Ascending aorta (tissue), 2 donors: ENCODE measurements at regions not wholly inside any gene's neighbourhood (a gene's known extent, or its start where the extent isn't known, plus 50 kb on each side); places are given as distances from the start of the nearest gene placed in this dataset.

ENCODE experiments used
- DNase-seq, 2 donors: peaks; one replicate each; pipeline ENCODE4 v3.0.0-alpha.2; 2019; ENCODE audit warnings: low spot score in 2 of 2
- H3K27ac ChIP-seq, 2 donors: fragments of 200-600 bp; sonication (generic); one replicate each; pipeline ENCODE4 v1.5.1; 2016 to 2017; ENCODE audit warnings: mild to moderate bottlenecking in 1 of 2
- H3K27me3 ChIP-seq: fragments of 200-600 bp; sonication (generic); one replicate; pipeline ENCODE4 v1.5.1; 2017
- H3K36me3 ChIP-seq, 2 donors: fragments of 200-600 bp; sonication (generic); one replicate each; pipeline ENCODE4 v1.5.1; 2016
- H3K4me1 ChIP-seq, 2 donors: fragments of 200-600 bp; sonication (generic); one replicate each; pipeline ENCODE4 v1.5.1; 2016 to 2017; ENCODE audit warnings: mild to moderate bottlenecking in 1 of 2
- H3K4me3 ChIP-seq, 2 donors: fragments of 200-600 bp; sonication (generic); one replicate each; pipeline ENCODE4 v1.5.1; 2016 to 2017; ENCODE audit warnings: mild to moderate bottlenecking in 1 of 2
- H3K9me3 ChIP-seq, 2 donors: fragments of 200-600 bp; sonication (generic); one replicate each; pipeline ENCODE4 v1.5.1; 2016
- intact Hi-C: fragments of 100-400 bp; cut with DNase I; formaldehyde crosslinking; loops from one replicate; pipeline ENCODE4 v1.15.1; 2023
- TF ChIP-seq, protein P1 (sequence below), 3 experiments: fragments of 200-600 bp in 2 of 3; fragments of 450-650 bp in 1 of 3; sonication (generic) in 2 of 3; IDR thresholded peaks; one replicate each; pipeline ENCODE4 v1.5.1; 2016 to 2019; ENCODE audit warnings: antibody characterized with exemption in 3 of 3, mild to moderate bottlenecking in 1 of 3, moderate library complexity in 1 of 3

DNA sequence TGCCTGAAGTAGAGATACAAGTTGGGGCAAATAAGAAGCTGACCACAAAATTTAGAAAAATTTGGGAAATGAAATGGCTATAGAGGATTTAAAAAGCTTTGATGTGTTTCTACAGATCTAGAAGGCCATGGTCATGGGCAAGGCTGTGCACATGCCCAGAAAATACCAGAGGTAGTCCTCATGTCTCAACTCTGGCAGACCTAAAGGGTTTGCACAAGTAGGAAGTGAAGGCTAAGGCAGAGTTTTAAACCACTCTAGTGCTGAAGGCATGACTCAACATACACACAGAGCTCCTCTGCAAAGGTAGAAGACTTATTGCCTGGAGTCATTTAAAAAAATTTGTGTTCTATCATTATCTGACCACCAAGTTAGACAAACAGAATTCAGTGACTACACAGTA, 364.6 kb downstream of the CCSER2 start:
- Histone ChIP-seq H3K4me1 (no peaks in the 10 kb centered on the region), H3K9me3 (no peaks in the 10 kb centered on the region), H3K4me3 (no peak overlapping the region), H3K36me3 (no peaks in the 10 kb centered on the region), H3K27ac (no peak overlapping the region), H3K27me3 (no peaks in the 10 kb centered on the region)
- DNase-seq: no peak
- TF ChIP-seq, protein P1, sequence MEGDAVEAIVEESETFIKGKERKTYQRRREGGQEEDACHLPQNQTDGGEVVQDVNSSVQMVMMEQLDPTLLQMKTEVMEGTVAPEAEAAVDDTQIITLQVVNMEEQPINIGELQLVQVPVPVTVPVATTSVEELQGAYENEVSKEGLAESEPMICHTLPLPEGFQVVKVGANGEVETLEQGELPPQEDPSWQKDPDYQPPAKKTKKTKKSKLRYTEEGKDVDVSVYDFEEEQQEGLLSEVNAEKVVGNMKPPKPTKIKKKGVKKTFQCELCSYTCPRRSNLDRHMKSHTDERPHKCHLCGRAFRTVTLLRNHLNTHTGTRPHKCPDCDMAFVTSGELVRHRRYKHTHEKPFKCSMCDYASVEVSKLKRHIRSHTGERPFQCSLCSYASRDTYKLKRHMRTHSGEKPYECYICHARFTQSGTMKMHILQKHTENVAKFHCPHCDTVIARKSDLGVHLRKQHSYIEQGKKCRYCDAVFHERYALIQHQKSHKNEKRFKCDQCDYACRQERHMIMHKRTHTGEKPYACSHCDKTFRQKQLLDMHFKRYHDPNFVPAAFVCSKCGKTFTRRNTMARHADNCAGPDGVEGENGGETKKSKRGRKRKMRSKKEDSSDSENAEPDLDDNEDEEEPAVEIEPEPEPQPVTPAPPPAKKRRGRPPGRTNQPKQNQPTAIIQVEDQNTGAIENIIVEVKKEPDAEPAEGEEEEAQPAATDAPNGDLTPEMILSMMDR (IDR thresholded peaks at IDR 0.05): no peak
- intact Hi-C loops: no loop called here

DNA sequence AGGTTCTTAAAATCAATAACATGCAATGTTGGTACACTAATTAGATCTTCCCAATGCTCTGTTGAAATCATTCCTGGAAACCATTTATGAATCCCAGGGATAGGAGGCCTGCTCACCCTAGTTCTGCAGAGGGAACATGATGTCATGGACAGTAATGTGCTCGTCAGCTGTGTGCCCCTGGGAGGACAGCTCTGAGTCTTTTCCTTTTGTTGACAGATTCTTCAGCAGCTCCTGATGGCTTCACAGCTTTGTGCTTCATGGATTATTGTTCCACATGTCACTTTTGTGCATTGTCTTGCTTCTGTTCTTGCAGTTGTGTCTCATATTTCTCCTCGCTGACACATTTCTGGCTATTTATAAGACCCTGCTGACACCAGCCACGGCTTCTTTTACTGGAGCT, 367.5 kb downstream of the CCSER2 start:
- TF ChIP-seq, protein P1 (IDR thresholded peaks at IDR 0.05): no peak
- intact Hi-C loops: no loop called here
- no peaks in the 10 kb centered on the region for H3K36me3 ChIP-seq
- DNase-seq: no peak
- H3K9me3 ChIP-seq: no peaks in the 10 kb centered on the region
- no peaks in the 10 kb centered on the region for H3K27me3 ChIP-seq
- no peak overlapping the region for H3K27ac ChIP-seq
- no peak overlapping the region for H3K4me3 ChIP-seq
- H3K4me1 ChIP-seq: no peaks in the 10 kb centered on the region

DNA sequence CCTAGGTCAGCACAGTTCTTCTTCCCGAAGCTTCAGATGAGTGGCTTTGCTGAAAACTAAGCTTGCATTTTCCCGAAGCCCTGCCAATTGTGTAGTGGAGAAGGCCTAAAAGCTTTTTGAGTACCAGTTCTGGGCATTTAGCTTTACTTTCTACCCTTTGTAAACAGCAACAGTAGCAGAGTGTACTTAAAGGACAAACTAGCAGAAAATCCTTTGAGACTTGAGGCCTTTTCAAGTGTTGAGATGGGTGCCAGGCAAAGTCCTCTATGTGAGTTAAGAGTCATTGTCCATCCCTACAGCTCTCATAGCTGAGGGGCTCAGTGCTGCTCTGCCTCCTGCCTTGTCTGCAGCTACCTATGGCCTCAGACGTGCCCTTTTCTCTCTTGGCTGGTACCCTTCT, 368.2 kb downstream of the CCSER2 start:
- no peak overlapping the region for H3K27ac ChIP-seq
- H3K9me3 ChIP-seq: no peaks in the 10 kb centered on the region
- no peaks in the 10 kb centered on the region for H3K36me3 ChIP-seq
- no peaks in the 10 kb centered on the region for H3K4me1 ChIP-seq
- no peaks in the 10 kb centered on the region for H3K27me3 ChIP-seq
- intact Hi-C loops: no loop called here
- no peak overlapping the region for H3K4me3 ChIP-seq
- DNase-seq: no peak
- TF ChIP-seq, protein P1 (IDR thresholded peaks at IDR 0.05): no peak

DNA sequence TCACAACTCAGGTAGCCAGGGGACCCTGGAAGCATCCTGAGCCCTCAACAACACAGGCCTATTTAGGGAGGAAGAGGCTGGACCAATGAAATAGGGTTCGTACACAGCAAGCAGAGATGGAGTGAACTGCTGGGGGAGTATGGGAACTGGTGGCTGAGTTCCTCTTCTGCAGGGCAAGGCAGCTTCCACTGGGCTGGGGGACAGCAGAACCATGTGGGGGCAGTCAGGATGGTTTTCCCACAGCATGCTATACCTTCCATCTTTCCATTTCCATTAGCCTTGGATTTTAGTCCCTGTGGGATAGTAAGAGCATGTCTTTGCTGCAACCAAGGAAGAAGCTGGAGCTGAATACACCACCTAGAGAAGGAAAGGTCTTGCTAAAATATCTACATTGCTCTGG, 370.6 kb downstream of the CCSER2 start:
- Histone ChIP-seq H3K27me3 (no peaks in the 10 kb centered on the region), H3K27ac (no peak overlapping the region), H3K9me3 (no peaks in the 10 kb centered on the region), H3K4me3 (no peak overlapping the region), H3K4me1 (no peaks in the 10 kb centered on the region), H3K36me3 (no peaks in the 10 kb centered on the region)
- no peak for DNase-seq
- TF ChIP-seq, protein P1 (IDR thresholded peaks at IDR 0.05): no peak
- intact Hi-C loops: no loop called here

DNA sequence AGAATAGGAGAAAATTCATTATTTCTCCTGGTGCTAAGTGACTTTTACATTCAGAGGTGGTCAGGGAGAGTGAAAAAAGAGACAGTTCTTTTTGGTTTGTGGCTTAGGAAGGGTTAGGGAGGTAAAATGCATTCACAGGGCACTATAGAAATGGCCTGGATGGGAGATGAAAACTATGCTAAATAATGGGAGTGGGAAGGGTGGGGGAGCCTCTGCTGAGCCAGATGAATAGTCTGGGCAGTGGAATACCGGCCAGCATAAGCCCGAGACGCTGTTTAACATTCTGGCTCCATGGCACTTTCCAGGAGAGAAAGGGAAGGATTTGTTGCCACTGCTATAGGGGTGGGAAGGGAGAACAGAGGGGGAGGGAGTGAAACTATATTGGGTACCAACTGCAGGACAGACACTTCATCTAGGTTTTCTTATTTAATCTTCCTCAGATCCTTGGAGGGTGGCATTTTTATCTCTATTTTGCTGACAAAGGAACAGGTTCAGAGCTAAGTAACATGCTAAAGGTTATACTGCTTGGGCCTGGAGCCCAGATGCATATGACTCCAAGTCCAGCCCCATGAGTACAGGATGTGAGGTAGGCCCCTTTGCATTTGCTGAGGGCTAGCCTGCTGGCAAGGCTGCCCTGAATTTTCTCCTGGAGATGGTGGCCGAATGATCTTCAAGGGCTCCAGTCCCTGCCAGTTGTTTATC, 372.4 kb downstream of the CCSER2 start:
- DNase-seq: no peak
- Histone ChIP-seq H3K9me3 (no peaks in the 10 kb centered on the region), H3K27me3 (no peaks in the 10 kb centered on the region), H3K4me1 (no peaks in the 10 kb centered on the region), H3K36me3 (no peaks in the 10 kb centered on the region), H3K27ac (no peak overlapping the region), H3K4me3 (no peak overlapping the region)
- intact Hi-C loops: no loop called here
- TF ChIP-seq, protein P1 (IDR thresholded peaks at IDR 0.05): no peak

DNA sequence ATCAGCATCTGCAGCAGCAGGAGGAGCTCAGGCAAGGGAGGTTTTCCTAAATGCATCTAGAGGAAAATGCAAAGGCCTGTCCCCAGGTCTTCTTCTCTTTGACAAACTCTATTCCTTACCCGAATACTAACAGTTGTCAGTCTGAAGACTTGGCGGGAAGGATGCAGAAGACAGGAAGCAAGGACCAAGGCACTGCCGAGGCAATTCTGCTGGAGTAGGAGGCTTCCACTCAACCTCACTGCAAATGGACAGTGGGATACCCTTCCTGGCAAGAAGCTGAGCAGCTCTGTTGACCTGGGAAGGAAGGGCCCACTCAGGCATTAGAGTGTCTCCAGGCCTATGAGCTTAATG, 373.0 kb downstream of the CCSER2 start:
- TF ChIP-seq, protein P1 (IDR thresholded peaks at IDR 0.05): no peak
- intact Hi-C loops: no loop called here
- Histone ChIP-seq H3K27me3 (no peaks in the 10 kb centered on the region), H3K36me3 (no peaks in the 10 kb centered on the region), H3K4me3 (no peak overlapping the region), H3K4me1 (no peaks in the 10 kb centered on the region), H3K27ac (no peak overlapping the region), H3K9me3 (no peaks in the 10 kb centered on the region)
- DNase-seq: no peak
